ENCODE measurements at regions not wholly inside any gene's neighbourhood (a gene's known extent, or its start where the extent isn't known, plus 50 kb on each side); places are given as distances from the start of the nearest gene placed in this dataset.
A peak's percentile ranks its signal among the peaks of the same experiment; 100 is the strongest.
"Not testable (repeated sequence)": the region's sequence is repeated elsewhere in the genome, so short reads cannot be mapped to it uniquely, and the experiment has no call there.

DNA sequence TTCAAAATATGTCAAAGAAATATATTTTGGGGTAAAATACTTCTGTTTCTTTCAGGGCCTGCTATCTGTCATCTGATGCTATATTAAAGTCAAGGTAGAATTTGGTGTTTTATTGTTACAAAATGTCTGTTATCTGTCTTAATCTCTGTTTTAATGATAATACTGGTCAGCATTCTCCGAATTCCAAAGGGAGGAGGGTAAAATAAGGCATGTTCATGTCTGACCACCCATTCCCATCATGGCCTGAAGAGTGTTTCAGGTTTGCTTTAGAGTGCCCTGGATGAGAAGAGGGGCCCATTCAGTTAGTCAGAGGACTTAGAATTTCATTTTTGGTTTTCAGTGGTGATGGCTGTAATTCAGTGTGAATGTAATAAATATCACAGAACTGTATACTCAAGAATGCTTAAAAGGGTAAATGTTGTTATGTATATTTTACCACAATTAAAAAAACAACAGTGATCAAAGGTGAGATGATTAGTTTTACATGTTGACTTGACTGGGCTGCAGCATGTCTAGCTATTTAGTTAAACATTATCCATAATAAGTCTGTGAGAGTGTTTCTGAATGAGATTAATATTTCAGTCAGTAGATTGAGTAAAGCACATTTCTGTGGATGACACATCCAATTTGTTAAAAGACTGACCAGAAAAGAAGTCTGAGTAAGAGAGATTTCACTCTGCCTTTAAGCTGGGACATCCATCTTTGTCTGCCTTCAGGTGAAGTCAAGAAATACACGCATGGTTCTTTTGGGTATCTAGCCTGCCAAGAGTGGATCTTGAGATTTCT is 467.9 kb upstream of the SYT4 start:
- no peak for DNase-seq

DNA sequence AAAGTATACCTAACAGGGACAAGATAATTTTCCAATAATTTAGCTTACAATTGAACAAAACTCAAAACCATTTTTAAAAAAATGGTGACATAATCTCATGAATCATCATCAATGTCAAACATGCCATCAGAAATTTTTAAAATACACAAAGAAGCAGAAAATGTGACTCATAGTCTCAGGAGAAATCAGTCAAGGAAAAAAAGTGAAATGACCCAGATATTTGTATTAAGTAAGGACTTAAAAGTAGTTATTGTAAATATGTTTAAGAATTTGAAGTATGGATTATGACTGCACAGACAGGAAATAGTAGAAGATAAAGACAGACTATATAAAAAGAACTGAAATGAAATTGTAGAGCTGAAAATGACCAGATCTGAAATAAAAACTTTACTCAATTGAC is 473.9 kb upstream of the SYT4 start:
- DNase-seq: no peak

DNA sequence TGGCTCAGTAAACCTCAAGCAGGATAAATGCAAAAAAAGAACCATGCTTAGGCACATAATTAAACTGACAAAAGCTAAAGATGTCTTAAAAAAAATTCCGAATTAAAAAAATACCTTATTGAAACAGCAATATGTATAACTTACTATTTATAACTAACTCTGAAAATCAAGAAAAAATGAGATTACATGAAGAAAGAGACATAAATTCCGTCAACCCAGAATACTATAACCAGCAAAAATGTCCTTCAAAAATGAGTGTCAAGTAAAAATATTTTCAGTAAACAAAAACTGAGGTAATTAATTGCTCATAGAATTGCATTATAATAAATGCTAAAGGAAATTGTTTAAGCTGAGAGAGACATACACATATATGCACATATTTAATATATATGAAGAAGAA is 474.5 kb upstream of the SYT4 start:
- no peak for DNase-seq

DNA sequence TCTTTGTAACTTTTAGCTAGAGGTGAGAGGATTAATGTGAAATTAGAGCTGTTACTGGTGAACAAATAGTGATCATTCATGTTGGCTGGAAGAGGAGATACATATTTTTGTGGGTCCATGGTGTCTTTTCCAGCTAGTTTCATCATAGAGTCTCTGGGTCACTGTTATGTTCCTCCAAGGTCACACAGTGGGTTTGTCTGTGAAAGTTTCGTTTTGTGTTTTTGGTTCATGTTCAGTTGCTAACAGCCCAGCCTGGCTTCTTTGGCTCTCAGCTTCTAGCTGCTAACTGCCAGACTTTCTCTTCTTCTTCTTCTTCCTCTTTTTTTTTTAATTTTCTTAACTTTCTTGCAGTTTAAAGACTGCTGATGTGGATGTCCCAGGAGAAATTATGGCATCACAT is 480.0 kb upstream of the SYT4 start:
- DNase-seq: no peak

DNA sequence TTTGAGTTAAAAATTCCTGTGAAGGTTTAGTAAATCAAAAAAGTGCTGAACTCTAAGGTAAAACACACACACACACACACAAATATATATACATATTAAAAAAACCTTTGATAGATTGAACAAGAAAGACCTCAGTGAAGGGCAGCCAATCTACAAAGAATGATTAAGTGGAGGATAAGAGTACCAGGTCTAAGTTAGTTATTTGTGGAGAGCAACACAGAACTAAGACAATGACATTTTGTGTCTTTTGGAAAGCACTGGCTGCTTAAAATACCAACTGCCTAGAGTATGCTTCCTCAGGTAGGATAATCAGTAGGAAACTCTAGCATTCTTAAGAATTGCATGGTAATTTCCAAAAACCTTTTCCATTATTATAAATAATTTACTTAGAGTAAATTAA is 481.4 kb upstream of the SYT4 start:
- DNase-seq: no peak

DNA sequence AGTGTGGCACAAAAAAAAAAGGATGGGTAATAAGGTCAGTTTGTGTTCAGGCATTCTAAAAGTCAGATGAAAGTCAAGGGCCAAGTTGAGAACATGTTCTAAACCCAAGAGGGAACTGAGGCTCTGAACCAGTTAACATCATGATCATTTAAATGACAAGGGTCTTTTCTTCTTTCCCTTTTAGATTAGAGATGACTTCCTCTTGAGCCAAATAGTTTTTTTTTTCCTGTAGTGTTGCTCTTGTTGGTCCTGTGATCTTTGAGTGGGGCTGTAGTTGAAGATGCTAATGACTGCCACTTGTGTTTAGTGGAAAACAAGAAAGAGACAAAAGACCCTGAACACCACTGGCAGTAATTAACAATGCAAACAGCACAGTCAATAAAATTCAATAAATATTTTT is 482.7 kb upstream of the SYT4 start:
- DNase-seq: no peak

DNA sequence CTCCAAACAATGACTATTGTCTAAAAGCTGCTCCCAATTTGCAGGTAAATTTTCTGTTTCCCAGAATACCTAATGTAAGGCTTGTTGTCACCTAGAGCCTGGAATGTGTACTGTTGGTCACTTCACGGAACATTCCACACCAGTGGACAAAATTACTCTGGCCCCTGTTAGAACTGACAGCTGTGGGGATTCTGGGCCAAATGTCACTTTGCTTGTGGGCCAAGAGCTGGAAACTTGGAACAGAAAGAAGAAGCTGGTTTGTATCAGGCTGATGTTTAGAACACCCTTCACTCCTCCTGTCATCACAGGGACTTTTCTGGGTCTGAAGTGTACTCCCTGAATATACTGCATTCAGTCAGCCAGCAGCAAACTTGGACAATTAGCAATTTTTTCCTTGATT is 495.6 kb upstream of the SYT4 start:
- DNase-seq: no peak

DNA sequence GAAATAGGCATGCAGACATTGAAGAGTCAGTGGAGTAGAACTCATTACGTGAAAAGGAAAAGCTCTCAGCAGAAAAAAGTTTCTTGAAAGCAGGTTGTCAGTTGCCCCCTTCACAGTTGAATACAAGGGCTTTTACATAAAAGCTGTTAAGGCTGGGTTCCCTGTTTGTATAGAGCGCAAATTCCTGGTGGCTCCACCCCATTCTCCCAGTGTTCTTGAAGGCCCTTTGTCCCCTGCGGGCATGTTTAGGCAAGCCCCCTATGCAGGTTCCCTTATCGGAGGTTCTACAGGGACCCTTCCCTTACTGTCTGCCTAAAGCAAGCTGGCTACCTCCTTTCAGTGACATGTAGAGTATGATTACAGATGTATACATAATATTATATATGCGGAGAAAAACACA is 497.2 kb upstream of the SYT4 start:
- no peak for DNase-seq

DNA sequence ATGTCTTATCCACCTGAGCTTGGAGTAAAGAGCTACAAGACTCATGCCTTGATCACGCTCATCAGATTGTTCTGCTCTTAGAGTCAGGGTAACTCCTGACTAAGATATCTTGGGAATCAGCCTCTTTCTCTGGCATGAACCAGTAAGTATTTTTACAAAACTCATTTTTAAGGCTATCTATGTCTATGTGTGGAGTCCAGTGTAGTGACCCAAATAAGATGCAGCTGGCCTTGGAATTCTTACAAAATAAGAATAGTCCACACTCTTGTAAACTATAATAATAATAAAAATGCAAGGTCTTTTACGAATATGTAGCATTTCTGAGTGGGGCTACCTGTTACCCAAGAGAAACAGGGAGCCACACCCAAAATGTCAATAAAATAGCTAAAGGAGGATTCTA is 498.3 kb upstream of the SYT4 start:
- DNase-seq: no peak

DNA sequence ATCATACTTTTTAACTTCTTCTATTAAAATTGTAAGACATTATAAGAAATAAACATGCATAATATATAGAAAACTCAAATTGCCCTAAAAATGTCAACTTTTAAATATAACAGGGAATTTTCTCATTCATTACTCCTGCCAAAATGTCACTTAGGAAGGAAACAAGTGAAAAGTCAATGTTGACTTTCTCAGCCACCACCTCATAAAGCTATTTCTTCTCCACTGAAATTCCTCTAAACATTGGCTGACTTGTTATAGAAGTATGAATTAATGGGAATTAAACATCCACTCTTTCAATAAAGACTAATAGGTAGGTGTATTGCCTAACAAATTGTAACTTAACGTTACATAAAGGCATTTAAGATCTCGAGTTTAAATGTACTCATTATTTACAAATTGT is 499.7 kb upstream of the SYT4 start:
- no peak for DNase-seq

DNA sequence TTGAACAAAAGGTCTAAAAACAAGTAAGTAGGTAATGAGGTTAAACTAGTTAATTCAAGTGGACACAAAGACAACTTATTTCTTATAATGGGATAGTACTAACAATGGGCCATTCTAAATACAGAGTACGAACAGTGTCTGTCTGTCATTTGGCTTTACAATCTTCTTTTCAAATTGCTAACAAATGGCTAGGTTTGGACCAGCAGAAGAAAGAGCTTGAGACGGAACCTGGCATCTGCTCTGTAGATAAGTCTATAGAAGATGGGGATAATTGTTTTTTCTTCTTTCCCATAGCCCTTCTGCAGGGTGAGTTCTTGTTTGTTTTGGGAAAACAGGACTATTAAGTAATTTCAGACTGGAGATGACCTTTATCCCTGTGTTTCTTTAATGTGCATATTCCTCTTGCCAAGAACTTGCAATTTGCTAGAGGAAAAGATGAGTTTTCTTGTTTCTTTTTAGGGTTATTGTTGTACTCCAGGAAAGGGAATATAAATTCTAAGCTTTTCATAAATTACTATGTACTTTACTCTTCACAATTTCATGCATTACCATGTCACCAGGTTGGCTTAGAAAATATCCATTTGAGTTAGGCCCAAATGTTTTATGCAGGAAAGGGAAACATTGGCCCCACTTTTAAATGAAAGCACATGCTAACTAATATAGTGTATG is 500.5 kb upstream of the SYT4 start:
- no peak for DNase-seq

DNA sequence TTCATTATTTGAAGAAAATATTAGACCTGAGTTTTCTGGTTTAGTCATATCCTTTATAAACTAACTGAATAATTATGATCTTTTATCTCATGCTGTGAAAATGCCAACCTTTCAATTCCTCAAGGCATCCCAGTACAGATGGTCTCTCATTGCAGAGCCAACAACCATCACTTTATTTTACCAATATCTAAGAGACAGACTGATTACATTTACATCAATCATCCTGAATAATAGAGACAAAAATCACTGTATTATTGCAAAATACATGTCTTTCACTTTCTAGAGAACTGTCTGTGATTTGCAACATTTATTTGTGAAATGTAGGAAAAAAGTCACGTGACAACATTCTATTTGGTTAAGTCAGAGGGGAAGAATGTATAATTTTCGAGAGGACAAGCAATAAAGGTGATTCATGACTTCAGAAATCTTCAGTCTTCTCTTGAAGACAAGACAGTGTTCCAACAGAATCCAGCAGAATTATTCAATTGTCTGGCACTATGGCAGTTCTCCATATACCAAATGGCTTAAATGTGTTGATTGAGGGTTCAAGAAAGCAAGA is 503.6 kb upstream of the SYT4 start:
- DNase-seq: no peak

DNA sequence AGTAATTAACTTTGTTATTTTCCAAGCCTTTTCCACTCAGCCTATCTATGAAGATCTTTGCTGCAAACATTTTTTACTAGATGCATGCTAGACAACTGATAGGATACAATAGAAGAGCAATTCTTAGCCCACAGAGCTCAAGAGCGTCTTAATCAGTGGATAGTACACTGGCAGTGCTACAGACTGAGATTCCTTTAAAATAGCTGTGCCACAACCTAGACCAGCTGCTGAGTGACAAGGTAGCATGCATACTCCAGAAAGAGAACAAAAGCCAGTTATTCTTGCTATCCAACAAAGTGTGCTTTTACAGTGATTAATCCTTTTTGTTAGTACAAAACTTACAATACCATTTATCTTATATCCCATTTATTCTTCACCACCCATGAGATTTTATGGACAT is 507.9 kb upstream of the SYT4 start:
- no peak for DNase-seq

DNA sequence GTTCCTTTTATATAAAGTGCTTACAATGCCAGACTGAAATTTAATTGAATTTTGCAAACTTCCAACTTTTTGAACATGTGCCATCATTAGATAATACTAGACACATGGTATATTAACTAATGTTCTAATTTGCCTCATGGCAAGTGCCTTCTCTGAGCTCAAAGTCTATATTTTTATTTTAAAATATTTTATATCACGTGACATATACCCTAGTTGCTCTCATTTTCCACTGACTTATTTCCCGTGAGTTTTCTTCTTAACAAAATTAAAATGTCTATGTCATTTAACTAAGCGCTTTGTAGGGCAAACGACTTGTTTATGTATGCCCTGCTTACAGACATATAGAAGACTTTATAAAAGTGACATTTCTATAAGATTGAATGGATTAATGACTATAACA is 509.6 kb upstream of the SYT4 start:
- no peak for DNase-seq

DNA sequence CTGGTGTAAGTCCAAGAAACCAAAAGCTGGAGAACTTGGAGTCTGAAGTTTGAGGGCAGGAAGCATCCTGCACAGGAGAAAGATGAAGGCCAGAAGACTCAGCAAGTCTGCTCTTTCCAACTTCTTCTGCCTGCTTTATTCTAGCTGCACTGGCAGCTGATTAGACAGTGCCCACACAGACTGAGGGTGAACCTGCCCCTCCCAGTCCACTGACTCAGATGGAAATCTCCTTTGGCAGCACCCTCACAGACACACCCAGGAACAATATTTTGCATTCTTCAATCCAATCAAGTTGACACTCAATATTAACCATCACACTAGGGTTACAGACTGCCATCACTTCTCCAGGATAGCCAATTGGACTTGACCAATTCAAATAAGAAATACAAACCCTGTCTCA is 510.4 kb upstream of the SYT4 start:
- not testable (repeated sequence) for DNase-seq

DNA sequence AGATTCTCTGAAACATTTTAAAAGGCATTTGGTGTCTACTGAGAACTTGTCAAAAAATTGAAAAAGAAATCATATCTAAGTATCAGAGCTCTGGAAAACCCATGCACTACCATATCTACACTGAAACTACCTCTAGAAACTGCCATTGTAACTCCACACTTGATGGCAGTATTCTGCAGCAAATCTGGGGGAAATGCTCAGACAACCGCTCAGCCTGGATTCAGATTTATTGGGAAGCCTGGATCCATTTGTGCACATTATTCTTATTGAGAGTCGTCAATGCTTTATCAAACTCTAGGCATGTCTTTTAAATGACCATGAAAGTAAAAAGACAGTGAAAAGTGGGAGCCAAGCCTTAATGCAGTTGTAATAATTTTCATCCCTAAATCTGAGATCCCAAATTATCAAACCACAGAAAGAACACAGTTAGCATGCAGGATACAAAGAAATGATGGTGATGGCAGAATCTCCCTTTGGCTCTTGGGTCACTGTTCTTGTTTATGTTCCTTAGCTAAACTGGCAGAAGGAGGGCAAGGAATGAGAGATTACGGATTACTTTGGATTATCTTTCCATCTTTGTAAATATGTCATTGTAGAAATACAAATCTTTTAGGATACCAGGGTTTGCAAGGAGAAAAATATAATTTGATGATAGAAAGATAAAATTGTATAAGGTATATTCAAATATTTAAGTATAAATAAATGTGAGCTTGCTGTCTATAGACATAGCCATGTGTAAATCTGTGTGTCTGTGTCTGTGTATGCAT is 512.1 kb upstream of the SYT4 start:
- DNase-seq: peak; percentile 40

DNA sequence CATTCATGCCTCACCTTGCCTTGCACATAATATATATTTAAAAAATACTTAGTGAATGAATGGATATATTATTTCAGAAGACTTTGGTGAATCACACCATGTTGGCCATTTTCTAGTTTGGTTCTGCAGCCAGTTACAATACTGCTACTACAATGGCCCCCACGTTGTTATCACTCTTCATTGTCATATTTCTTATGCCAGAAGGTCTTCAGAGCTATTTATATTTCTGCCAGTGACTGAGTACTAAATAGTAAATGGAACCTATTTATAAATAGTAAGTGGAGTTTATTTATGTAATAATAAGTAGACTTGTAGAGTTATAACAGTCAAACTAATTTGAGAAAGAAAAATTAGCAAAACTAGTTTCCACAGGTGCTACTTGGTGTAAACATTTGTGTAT is 516.6 kb upstream of the SYT4 start:
- no peak for DNase-seq

DNA sequence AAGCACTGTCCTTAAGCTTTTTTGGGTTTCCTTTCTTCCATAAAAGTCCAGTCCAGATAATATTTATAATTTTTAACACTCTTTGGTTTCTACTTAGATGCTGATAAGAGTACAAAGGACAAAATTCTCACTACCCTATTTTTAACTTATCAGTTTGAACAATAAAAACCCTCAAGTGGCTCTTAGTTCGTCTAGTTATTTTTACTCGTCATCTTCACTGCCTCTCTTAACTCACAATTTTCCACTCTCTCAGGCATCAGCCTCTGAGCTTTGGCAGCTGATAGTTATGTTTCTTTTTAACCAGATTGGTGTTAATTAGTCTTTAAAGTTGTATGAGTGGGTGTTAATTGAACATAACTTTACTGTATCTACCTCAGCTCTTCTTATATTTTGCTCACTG is 517.1 kb upstream of the SYT4 start:
- DNase-seq: no peak

DNA sequence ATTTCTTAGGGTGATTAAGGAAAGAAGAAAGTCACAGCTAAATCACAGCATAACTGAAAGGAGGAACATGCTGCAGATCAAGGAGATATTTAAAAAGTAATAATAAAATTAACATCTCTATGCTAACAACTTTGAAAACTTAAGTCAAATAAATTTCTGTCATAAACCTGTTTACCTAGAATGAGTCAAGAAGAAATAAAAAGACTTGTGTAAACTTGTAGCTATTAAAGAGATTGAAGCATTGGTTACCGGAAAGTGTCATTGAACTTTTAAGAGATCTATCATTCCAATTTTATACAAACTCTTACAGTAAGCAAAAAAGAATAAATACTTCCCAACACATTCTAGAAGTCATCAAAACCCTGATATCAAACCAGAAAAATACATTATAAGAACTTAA is 520.1 kb upstream of the SYT4 start:
- no peak for DNase-seq

DNA sequence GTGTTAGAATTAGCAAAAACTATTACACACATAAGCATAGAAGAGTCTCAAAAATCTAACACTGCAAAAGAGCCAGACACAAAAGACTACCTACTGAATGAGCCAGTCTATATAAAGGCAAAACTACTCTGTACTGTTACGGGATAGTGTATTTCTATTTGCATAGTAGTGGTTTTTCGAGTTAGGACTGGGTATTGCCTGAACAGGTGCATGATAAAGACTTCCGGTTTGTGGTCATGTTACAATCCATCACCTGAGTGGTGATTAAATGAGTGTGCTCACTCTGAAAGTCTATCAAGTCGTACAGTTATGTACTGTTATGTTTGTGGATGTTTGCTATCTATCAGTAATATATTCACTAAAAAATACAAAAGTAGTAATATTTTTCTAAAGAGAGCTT is 523.3 kb upstream of the SYT4 start:
- DNase-seq: no peak

DNA sequence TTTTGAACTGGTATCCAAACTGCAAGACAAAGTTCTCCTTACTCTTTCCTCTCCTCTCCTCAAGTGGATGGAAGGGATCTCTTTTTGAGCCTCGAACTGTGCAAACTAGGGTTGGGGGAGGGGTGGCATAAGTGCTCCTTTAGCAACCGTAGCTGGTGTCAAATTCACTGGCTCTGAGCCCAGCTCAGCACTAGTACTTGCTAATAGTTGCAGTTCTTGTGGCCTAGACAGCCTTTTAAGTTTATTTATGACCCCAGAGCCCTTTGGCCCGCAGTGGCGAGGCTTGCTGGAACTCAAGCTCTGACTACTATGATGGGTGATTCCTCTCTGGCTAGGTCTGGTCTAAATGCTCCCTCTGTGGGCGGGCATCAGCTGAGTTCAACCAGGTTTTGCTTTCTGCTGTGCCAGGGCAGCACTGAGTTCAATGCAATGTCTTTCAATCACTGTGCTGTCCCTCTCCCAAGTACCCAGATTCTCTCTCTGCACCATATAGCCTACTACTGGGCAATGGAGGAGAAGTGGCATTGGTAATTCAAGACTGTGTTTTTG is 528.4 kb upstream of the SYT4 start:
- no peak for DNase-seq

DNA sequence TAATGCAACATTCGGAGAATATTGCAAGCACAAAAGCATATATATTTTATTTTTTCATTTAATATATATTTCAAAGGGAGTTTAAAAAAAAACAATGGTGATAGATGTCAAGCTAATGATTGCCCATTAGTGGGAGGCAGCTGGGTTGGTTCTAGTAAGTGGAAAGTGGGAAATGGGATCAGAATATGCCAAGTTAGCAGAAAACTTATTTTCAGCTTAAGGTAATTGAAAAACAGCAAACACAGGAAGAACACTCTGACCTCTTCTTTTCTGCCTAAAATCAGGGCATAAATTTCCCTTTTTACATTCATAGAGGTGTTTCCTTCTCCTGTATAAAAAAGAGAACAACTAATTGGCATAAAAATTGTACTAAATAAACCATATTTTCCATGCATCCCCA is 535.3 kb upstream of the SYT4 start:
- DNase-seq: no peak

DNA sequence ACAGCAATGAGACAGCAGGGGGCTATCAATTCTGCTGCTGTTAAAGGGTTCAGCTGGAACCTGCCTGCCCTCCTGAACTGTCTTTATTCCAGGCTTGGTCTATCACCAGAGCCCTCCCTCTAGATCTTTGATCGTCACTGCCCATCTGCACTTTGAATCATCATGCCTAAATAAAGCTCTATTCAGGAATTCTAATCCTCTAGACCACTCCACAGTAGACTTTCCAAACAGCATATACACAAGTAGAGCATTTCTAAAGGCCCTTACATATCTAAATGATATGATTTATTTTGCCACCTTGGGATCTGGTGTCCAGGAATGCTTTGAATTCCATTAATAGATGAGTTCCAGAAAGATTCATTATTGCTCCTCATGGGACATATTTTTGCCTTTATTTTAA is 542.1 kb upstream of the SYT4 start:
- DNase-seq: no peak

DNA sequence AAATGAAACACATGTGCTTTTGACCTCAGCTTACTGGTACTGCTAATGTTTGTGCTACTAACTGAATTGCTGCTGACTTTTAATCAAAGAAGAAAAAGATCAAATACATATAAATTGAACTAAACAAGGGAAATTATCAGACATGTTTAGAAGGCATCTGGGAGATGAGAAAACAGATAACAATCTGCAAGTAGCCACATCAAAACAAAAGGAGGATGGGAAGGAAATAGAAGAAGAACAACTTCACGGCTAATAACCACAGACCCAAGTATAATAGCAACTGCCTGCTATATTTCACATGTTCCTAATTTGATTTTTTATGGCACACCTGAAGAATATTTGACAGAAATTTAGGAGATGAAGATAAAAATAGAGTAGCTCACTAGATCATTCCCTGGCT is 542.6 kb upstream of the SYT4 start:
- DNase-seq: no peak

All from NCI-H1694 (cell line).